Activated naive CD4-positive, alpha-beta T cell treated with anti-CD3 and anti-CD28 coated beads, Interleukin-2, amount 10 ng/mL, durations not matched to agents 7 days and 5 days (primary cell): ENCODE measurements at regions not wholly inside any gene's neighbourhood (a gene's known extent, or its start where the extent isn't known, plus 50 kb on each side); places are given as distances from the start of the nearest gene placed in this dataset.

Experiments used
- CTCF ChIA-PET: fragments of 350-600 bp; sonication (Branson Sonifier 250); formaldehyde crosslinking; loops from one replicate; lab custom pipeline; 2021; ENCODE audit warnings: antibody characterized with exemption; lab: Charles Lee
- DNase-seq: peaks from one replicate; pipeline ENCODE4 v3.0.0-alpha.2; 2020
- H3K27ac Mint-ChIP-seq: one replicate; pipeline ENCODE4 v1.8.0; 2021; ENCODE audit warnings: mild to moderate bottlenecking, moderate library complexity, mixed read lengths
- H3K27me3 Mint-ChIP-seq: one replicate; pipeline ENCODE4 v1.8.0; 2021; ENCODE audit warnings: mild to moderate bottlenecking, mixed read lengths
- H3K36me3 Mint-ChIP-seq: one replicate; pipeline ENCODE4 v1.8.0; 2021; ENCODE audit warnings: mixed read lengths
- H3K4me1 Mint-ChIP-seq: one replicate; pipeline ENCODE4 v1.8.0; 2021; ENCODE audit warnings: mixed read lengths
- H3K4me3 Mint-ChIP-seq: one replicate; pipeline ENCODE4 v1.8.0; 2021; ENCODE audit warnings: mild to moderate bottlenecking, moderate library complexity, mixed read lengths
- H3K9me3 Mint-ChIP-seq: one replicate; pipeline ENCODE4 v1.8.0; 2021; ENCODE audit warnings: mixed read lengths

GRCh38 chr6:82576284-82576683, 212.7 kb downstream of the TPBG start:
- no peak for DNase-seq
- CTCF ChIA-PET, result no interaction called here
- Mint-ChIP-seq H3K36me3 (no peaks in the 10 kb centered on the region), H3K27ac (no peak overlapping the region), H3K9me3 (peaks cover 5% of the 10 kb centered on the region), H3K4me3 (no peak overlapping the region), H3K27me3 (no peaks in the 10 kb centered on the region), H3K4me1 (no peaks in the 10 kb centered on the region)

GRCh38 chr6:82584194-82584695, 220.6 kb downstream of the TPBG start:
- CTCF ChIA-PET, result no interaction called here
- Mint-ChIP-seq H3K27me3 (no peaks in the 10 kb centered on the region), H3K4me3 (no peak overlapping the region), H3K4me1 (no peaks in the 10 kb centered on the region), H3K9me3 (no peaks in the 10 kb centered on the region), H3K36me3 (no peaks in the 10 kb centered on the region), H3K27ac (no peak overlapping the region)
- DNase-seq, result no peak

- CTCF ChIA-PET, result no interaction called here
- Mint-ChIP-seq H3K4me1 (no peaks in the 10 kb centered on the region), H3K36me3 (no peaks in the 10 kb centered on the region)
Measured at GRCh38 chr6:82584856-82585255, 221.2 kb downstream of the TPBG start.

GRCh38 chr6:82588020-82588419, 224.4 kb downstream of the TPBG start:
- Mint-ChIP-seq H3K27ac (no peak overlapping the region), H3K27me3 (no peaks in the 10 kb centered on the region), H3K4me3 (no peak overlapping the region), H3K36me3 (no peaks in the 10 kb centered on the region), H3K4me1 (no peaks in the 10 kb centered on the region), H3K9me3 (no peaks in the 10 kb centered on the region)
- DNase-seq, result no peak
- CTCF ChIA-PET, result no interaction called here

More at GRCh38 chr6:82584856-82585255, 221.2 kb downstream of the TPBG start:
- Mint-ChIP-seq H3K9me3 (no peaks in the 10 kb centered on the region), H3K27me3 (no peaks in the 10 kb centered on the region), H3K27ac (no peak overlapping the region), H3K4me3 (no peak overlapping the region)
- DNase-seq, result no peak

GRCh38 chr6:82588859-82589412, 225.3 kb downstream of the TPBG start:
- no peaks in the 10 kb centered on the region for H3K9me3 Mint-ChIP-seq
- CTCF ChIA-PET, result no interaction called here

GRCh38 chr6:82589509-82590206, 226.0 kb downstream of the TPBG start:
- H3K9me3 Mint-ChIP-seq, result no peaks in the 10 kb centered on the region
- H3K27ac Mint-ChIP-seq, result no peak overlapping the region
- H3K27me3 Mint-ChIP-seq, result no peaks in the 10 kb centered on the region
- no peaks in the 10 kb centered on the region for H3K36me3 Mint-ChIP-seq
- no peaks in the 10 kb centered on the region for H3K4me1 Mint-ChIP-seq
- DNase-seq, result no peak
- CTCF ChIA-PET, result no interaction called here
- H3K4me3 Mint-ChIP-seq, result no peak overlapping the region

More at GRCh38 chr6:82588859-82589412, 225.3 kb downstream of the TPBG start:
- H3K27me3 Mint-ChIP-seq, result no peaks in the 10 kb centered on the region
- H3K27ac Mint-ChIP-seq, result no peak overlapping the region
- DNase-seq, result no peak
- no peaks in the 10 kb centered on the region for H3K36me3 Mint-ChIP-seq
- no peak overlapping the region for H3K4me3 Mint-ChIP-seq
- no peaks in the 10 kb centered on the region for H3K4me1 Mint-ChIP-seq

GRCh38 chr6:82597201-82597600, 233.6 kb downstream of the TPBG start:
- no peak overlapping the region for H3K4me3 Mint-ChIP-seq
- H3K4me1 Mint-ChIP-seq, result no peaks in the 10 kb centered on the region
- no peaks in the 10 kb centered on the region for H3K9me3 Mint-ChIP-seq
- H3K27me3 Mint-ChIP-seq, result no peaks in the 10 kb centered on the region
- no peak overlapping the region for H3K27ac Mint-ChIP-seq
- H3K36me3 Mint-ChIP-seq, result no peaks in the 10 kb centered on the region
- no peak for DNase-seq
- CTCF ChIA-PET, result no interaction called here

- CTCF ChIA-PET, result no interaction called here
- no peaks in the 10 kb centered on the region for H3K36me3 Mint-ChIP-seq
- no peak for DNase-seq
- no peaks in the 10 kb centered on the region for H3K27me3 Mint-ChIP-seq
- no peaks in the 10 kb centered on the region for H3K9me3 Mint-ChIP-seq
- H3K4me1 Mint-ChIP-seq, result no peaks in the 10 kb centered on the region
- no peak overlapping the region for H3K4me3 Mint-ChIP-seq
- H3K27ac Mint-ChIP-seq, result no peak overlapping the region
Measured at GRCh38 chr6:82602776-82603175, 239.2 kb downstream of the TPBG start.

GRCh38 chr6:82603871-82604270, 240.3 kb downstream of the TPBG start:
- H3K9me3 Mint-ChIP-seq, result no peaks in the 10 kb centered on the region
- no peak overlapping the region for H3K4me3 Mint-ChIP-seq
- H3K36me3 Mint-ChIP-seq, result no peaks in the 10 kb centered on the region
- no peaks in the 10 kb centered on the region for H3K4me1 Mint-ChIP-seq
- CTCF ChIA-PET, result no interaction called here
- no peaks in the 10 kb centered on the region for H3K27me3 Mint-ChIP-seq
- DNase-seq, result no peak
- no peak overlapping the region for H3K27ac Mint-ChIP-seq

GRCh38 chr6:82607998-82608725, 244.5 kb downstream of the TPBG start:
- Mint-ChIP-seq H3K4me3 (no peak overlapping the region), H3K27me3 (no peaks in the 10 kb centered on the region), H3K27ac (no peak overlapping the region), H3K9me3 (no peaks in the 10 kb centered on the region), H3K4me1 (no peaks in the 10 kb centered on the region), H3K36me3 (no peaks in the 10 kb centered on the region)
- CTCF ChIA-PET, result no interaction called here
- DNase-seq, result no peak

- Mint-ChIP-seq H3K4me1 (no peaks in the 10 kb centered on the region), H3K4me3 (no peak overlapping the region), H3K27me3 (no peaks in the 10 kb centered on the region), H3K27ac (no peak overlapping the region), H3K9me3 (no peaks in the 10 kb centered on the region), H3K36me3 (no peaks in the 10 kb centered on the region)
- CTCF ChIA-PET, result no interaction called here
- DNase-seq, result no peak
Measured at GRCh38 chr6:82608781-82609180, 245.2 kb downstream of the TPBG start.

- CTCF ChIA-PET, result no interaction called here
- no peak for DNase-seq
- Mint-ChIP-seq H3K4me3 (no peak overlapping the region), H3K9me3 (no peaks in the 10 kb centered on the region), H3K27me3 (no peaks in the 10 kb centered on the region), H3K36me3 (no peaks in the 10 kb centered on the region), H3K4me1 (no peaks in the 10 kb centered on the region), H3K27ac (no peak overlapping the region)
Measured at GRCh38 chr6:82611751-82612150, 248.1 kb downstream of the TPBG start.

- Mint-ChIP-seq H3K36me3 (no peaks in the 10 kb centered on the region), H3K27ac (no peak overlapping the region), H3K4me1 (no peaks in the 10 kb centered on the region), H3K4me3 (no peak overlapping the region), H3K27me3 (no peaks in the 10 kb centered on the region), H3K9me3 (no peaks in the 10 kb centered on the region)
- CTCF ChIA-PET, result no interaction called here
- no peak for DNase-seq
Measured at GRCh38 chr6:82612475-82613039, 248.9 kb downstream of the TPBG start.

- CTCF ChIA-PET, result interaction anchor here (0.6 kb wide), 1 partner anchor 232 kb away, joined by 4 read pairs; no protein-coding TSS in a partner anchor
- H3K4me3 Mint-ChIP-seq, result no peak overlapping the region
- H3K36me3 Mint-ChIP-seq, result no peaks in the 10 kb centered on the region
- no peaks in the 10 kb centered on the region for H3K27me3 Mint-ChIP-seq
- no peaks in the 10 kb centered on the region for H3K4me1 Mint-ChIP-seq
- DNase-seq, result no peak
- H3K9me3 Mint-ChIP-seq, result no peaks in the 10 kb centered on the region
- no peak overlapping the region for H3K27ac Mint-ChIP-seq
Measured at GRCh38 chr6:82614518-82614917, 250.9 kb downstream of the TPBG start.
